Nephron progenitor cell (in vitro differentiated cells): ENCODE measurements at regions not wholly inside any gene's neighbourhood (a gene's known extent, or its start where the extent isn't known, plus 50 kb on each side); places are given as distances from the start of the nearest gene placed in this dataset.

ENCODE experiments used
- DNase-seq: peaks from one replicate; pipeline ENCODE4 v3.0.0; 2021
- H3K27ac Mint-ChIP-seq: 2 replicates; pipeline ENCODE4 v1.8.0; 2021; ENCODE audit warnings: mild to moderate bottlenecking, moderate library complexity, mixed read lengths
- H3K27me3 Mint-ChIP-seq: 2 replicates; pipeline ENCODE4 v1.8.0; 2021; ENCODE audit warnings: mild to moderate bottlenecking, low read depth, mixed read lengths; ENCODE audit not compliant: poor library complexity
- H3K36me3 Mint-ChIP-seq: 2 replicates; pipeline ENCODE4 v1.8.0; 2021; ENCODE audit warnings: low read depth, mixed read lengths
- H3K4me1 Mint-ChIP-seq: 2 replicates; pipeline ENCODE4 v1.8.0; 2021; ENCODE audit warnings: mixed read lengths
- H3K4me3 Mint-ChIP-seq: 2 replicates; pipeline ENCODE4 v1.8.0; 2021; ENCODE audit warnings: mild to moderate bottlenecking, moderate library complexity, mixed read lengths
- H3K9me3 Mint-ChIP-seq: 2 replicates; pipeline ENCODE4 v1.8.0; 2021; ENCODE audit warnings: mild to moderate bottlenecking, moderate library complexity, mixed read lengths
- CTCF ChIP-seq: fragments of 200-600 bp; sonication (generic); IDR thresholded peaks from 2 replicates; pipeline ENCODE4 v1.5.0; 2021; ENCODE audit warnings: antibody characterized with exemption

GRCh38 chr13:44756276-44756810 lies 180.2 kb upstream of the TSC22D1 start:
- DNase-seq, result no peak
- TF ChIP-seq CTCF, result no peak
- Mint-ChIP-seq H3K4me1 (peaks cover 34% of the 10 kb centered on the region), H3K36me3 (no peaks in the 10 kb centered on the region), H3K9me3 (peaks cover 4% of the 10 kb centered on the region), H3K4me3 (no peak overlapping the region), H3K27ac (no peak overlapping the region), H3K27me3 (peaks cover 4% of the 10 kb centered on the region)

- Mint-ChIP-seq H3K27ac (no peak overlapping the region), H3K27me3 (peaks cover under 1% of the 10 kb centered on the region), H3K36me3 (no peaks in the 10 kb centered on the region), H3K9me3 (no peaks in the 10 kb centered on the region), H3K4me1 (peaks cover 32% of the 10 kb centered on the region), H3K4me3 (no peak overlapping the region)
- no peak for TF ChIP-seq CTCF
- DNase-seq, result no peak
Measured at GRCh38 chr13:44755872-44756271, 179.7 kb upstream of the TSC22D1 start.

GRCh38 chr13:44752164-44752563 lies 176.0 kb upstream of the TSC22D1 start:
- Mint-ChIP-seq H3K4me3 (no peak overlapping the region), H3K27me3 (peaks cover 4% of the 10 kb centered on the region), H3K4me1 (peaks cover 6% of the 10 kb centered on the region), H3K36me3 (no peaks in the 10 kb centered on the region), H3K27ac (no peak overlapping the region), H3K9me3 (no peaks in the 10 kb centered on the region)
- TF ChIP-seq CTCF, result no peak
- no peak for DNase-seq

GRCh38 chr13:44750630-44751029 lies 174.5 kb upstream of the TSC22D1 start:
- Mint-ChIP-seq H3K36me3 (no peaks in the 10 kb centered on the region), H3K27ac (no peak overlapping the region), H3K9me3 (no peaks in the 10 kb centered on the region), H3K27me3 (peaks cover 4% of the 10 kb centered on the region), H3K4me3 (no peak overlapping the region), H3K4me1 (peaks cover 10% of the 10 kb centered on the region)
- no peak for DNase-seq
- no peak for TF ChIP-seq CTCF

- H3K36me3 Mint-ChIP-seq, result no peaks in the 10 kb centered on the region
- no peak overlapping the region for H3K27ac Mint-ChIP-seq
- no peak for DNase-seq
- H3K4me1 Mint-ChIP-seq, result peaks cover 10% of the 10 kb centered on the region
- H3K4me3 Mint-ChIP-seq, result no peak overlapping the region
- H3K27me3 Mint-ChIP-seq, result peaks cover 4% of the 10 kb centered on the region
- H3K9me3 Mint-ChIP-seq, result no peaks in the 10 kb centered on the region
- no peak for TF ChIP-seq CTCF
Measured at GRCh38 chr13:44749906-44750305, 173.8 kb upstream of the TSC22D1 start.

GRCh38 chr13:44748439-44748838 lies 172.3 kb upstream of the TSC22D1 start:
- peaks cover 12% of the 10 kb centered on the region for H3K9me3 Mint-ChIP-seq
- no peak overlapping the region for H3K27ac Mint-ChIP-seq
- no peak for TF ChIP-seq CTCF
- no peak overlapping the region for H3K4me3 Mint-ChIP-seq
- H3K27me3 Mint-ChIP-seq, result peaks cover 7% of the 10 kb centered on the region
- no peaks in the 10 kb centered on the region for H3K36me3 Mint-ChIP-seq
- no peak for DNase-seq
- H3K4me1 Mint-ChIP-seq, result peaks cover 10% of the 10 kb centered on the region
